Right lobe of liver (tissue), 4 donors: ENCODE measurements at regions not wholly inside any gene's neighbourhood (a gene's known extent, or its start where the extent isn't known, plus 50 kb on each side); places are given as distances from the start of the nearest gene placed in this dataset.

ENCODE experiments used
- POLR2A ChIP-seq: fragments of 450-650 bp; IDR thresholded peaks from one replicate; pipeline ENCODE4 v1.6.1; 2017; ENCODE audit warnings: antibody characterized with exemption, mild to moderate bottlenecking
- TF ChIP-seq, protein P1 (sequence below), 4 donors: fragments of 200-600 bp in 3 of 4; fragments of 450-650 bp in 1 of 4; IDR thresholded peaks; one replicate each; pipeline versions ENCODE4 v1.5.1 to v1.8.0; 2016 to 2022; ENCODE audit warnings: antibody characterized with exemption in 4 of 4, mild to moderate bottlenecking in 2 of 4
- donor health status: DM: no; HTN: no; CAD: no.
- donor health status: DM: no; HTN: no; CAD: no.
- donor health status: DM: no; HTN: yes; CAD: no.

- no peak for TF ChIP-seq POLR2A
- TF ChIP-seq, protein P1, sequence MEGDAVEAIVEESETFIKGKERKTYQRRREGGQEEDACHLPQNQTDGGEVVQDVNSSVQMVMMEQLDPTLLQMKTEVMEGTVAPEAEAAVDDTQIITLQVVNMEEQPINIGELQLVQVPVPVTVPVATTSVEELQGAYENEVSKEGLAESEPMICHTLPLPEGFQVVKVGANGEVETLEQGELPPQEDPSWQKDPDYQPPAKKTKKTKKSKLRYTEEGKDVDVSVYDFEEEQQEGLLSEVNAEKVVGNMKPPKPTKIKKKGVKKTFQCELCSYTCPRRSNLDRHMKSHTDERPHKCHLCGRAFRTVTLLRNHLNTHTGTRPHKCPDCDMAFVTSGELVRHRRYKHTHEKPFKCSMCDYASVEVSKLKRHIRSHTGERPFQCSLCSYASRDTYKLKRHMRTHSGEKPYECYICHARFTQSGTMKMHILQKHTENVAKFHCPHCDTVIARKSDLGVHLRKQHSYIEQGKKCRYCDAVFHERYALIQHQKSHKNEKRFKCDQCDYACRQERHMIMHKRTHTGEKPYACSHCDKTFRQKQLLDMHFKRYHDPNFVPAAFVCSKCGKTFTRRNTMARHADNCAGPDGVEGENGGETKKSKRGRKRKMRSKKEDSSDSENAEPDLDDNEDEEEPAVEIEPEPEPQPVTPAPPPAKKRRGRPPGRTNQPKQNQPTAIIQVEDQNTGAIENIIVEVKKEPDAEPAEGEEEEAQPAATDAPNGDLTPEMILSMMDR (IDR thresholded peaks at IDR 0.05): no peak
These were observed 182.1 kb downstream of the NAF1 start for GRCh38 chr4:162984621-162985020.
